Adrenal gland (tissue), 9 donors: ENCODE measurements at regions not wholly inside any gene's neighbourhood (a gene's known extent, or its start where the extent isn't known, plus 50 kb on each side); places are given as distances from the start of the nearest gene placed in this dataset.

Experiments used
- DNase-seq, 7 donors: peaks; one replicate each; pipeline ENCODE4 v3.0.0-alpha.2; 2019 to 2020
- H3K27ac ChIP-seq, 5 donors: fragments of 200-600 bp; sonication (generic) in 4 of 5; 1 replicate in 3 of 5; 2 replicates in 2 of 5; pipeline versions ENCODE4 v1.5.1 to v1.8.0; 2016 to 2020; ENCODE audit warnings: mild to moderate bottlenecking in 1 of 5
- H3K27me3 ChIP-seq: fragments of 200-600 bp; 2 replicates; pipeline ENCODE4 v1.8.0; 2021
- H3K36me3 ChIP-seq, 2 donors: fragments of 200-600 bp; replicated peaks in 1 of 2; 1 replicate in 1 of 2; 2 replicates in 1 of 2; pipeline versions ENCODE4 v1.5.1 to v1.8.0; 2018 to 2022
- H3K4me1 ChIP-seq, 2 donors: fragments of 200-600 bp; replicated peaks in 1 of 2; 1 replicate in 1 of 2; 2 replicates in 1 of 2; pipeline versions ENCODE4 v1.5.1 to v1.8.0; 2018 to 2021
- H3K4me3 ChIP-seq, 4 donors: fragments of 200-600 bp; sonication (generic) in 3 of 4; one replicate each; pipeline ENCODE4 v1.5.1; 2016 to 2018
- H3K9me3 ChIP-seq, 3 donors: fragments of 200-600 bp; sonication (generic) in 1 of 3; replicated peaks in 1 of 3; 1 replicate in 2 of 3; 2 replicates in 1 of 3; pipeline versions ENCODE4 v1.5.1 to v1.8.0; 2016 to 2021
- CTCF ChIP-seq, 6 experiments: fragments of 450-650 bp in 4 of 6; fragments of 200-600 bp in 2 of 6; sonication (generic) in 1 of 6; IDR thresholded peaks; 1 replicate in 5 of 6; 2 replicates in 1 of 6; pipeline versions ENCODE4 v1.5.1 to v1.8.0; 2016 to 2021; ENCODE audit warnings: antibody characterized with exemption in 6 of 6, mild to moderate bottlenecking in 2 of 6, moderate library complexity in 1 of 6
- POLR2A ChIP-seq, 2 donors: fragments of 450-650 bp; IDR thresholded peaks; one replicate each; pipeline ENCODE4 v1.6.1; 2017; ENCODE audit warnings: antibody characterized with exemption in 2 of 2, mild to moderate bottlenecking in 2 of 2, moderate library complexity in 1 of 2
- WGBS, 4 donors: extraction: QIAGEN DNeasy Blood & Tissue Kit in 2 of 4; methylation state at CpG; one replicate each; pipeline versions ENCODE4 v1.1.5 to v1.1.7; 2013 to 2017; 5-methylcytosine and 5-hydroxymethylcytosine counted together
- intact Hi-C, 2 donors: fragments of 100-400 bp; cut with DNase I; formaldehyde crosslinking; loops; one replicate each; pipeline versions ENCODE4 v1.14.1 to v1.15.0; 2022 to 2023
- donor health status: healthy with polysubstance abuse.
- donor health status: Bipolar disorder and iron deficiency.
- donor health status: DM: yes; HTN: yes; CAD: no.
- donor health status: DM: no; HTN: no; CAD: no.
- donor health status: DM: no; HTN: no; CAD: no.

GRCh38 chr9:84613431-84613830, 56.1 kb upstream of the NTRK2 start:
- 61 to 68% (median 62%) methylated on average over 2 of the region's 2 CpGs for WGBS, 4 donors
- intact Hi-C loops = no loop called here
- H3K9me3 ChIP-seq = no peaks in the 10 kb centered on the region
- no peaks in the 10 kb centered on the region for H3K27me3 ChIP-seq
- no peaks in the 10 kb centered on the region for H3K4me1 ChIP-seq
- H3K36me3 ChIP-seq = no peaks in the 10 kb centered on the region
- H3K27ac ChIP-seq = no peak overlapping the region
- no peak for TF ChIP-seq POLR2A (IDR thresholded peaks at IDR 0.05)
- TF ChIP-seq CTCF (IDR thresholded peaks at IDR 0.05) = no peak
- no peak for DNase-seq
- H3K4me3 ChIP-seq = no peak overlapping the region

- H3K4me3 ChIP-seq = no peak overlapping the region
- H3K4me1 ChIP-seq = no peaks in the 10 kb centered on the region
- H3K27ac ChIP-seq = no peak overlapping the region
- TF ChIP-seq CTCF (IDR thresholded peaks at IDR 0.05) = no peak
- TF ChIP-seq POLR2A (IDR thresholded peaks at IDR 0.05) = no peak
- DNase-seq = no peak
- intact Hi-C loops = no loop called here
- H3K36me3 ChIP-seq = no peaks in the 10 kb centered on the region
- no peaks in the 10 kb centered on the region for H3K27me3 ChIP-seq
- WGBS, 4 donors = 58 to 72% (median 67%) methylated on average over 3 of the region's 3 CpGs
- H3K9me3 ChIP-seq = no peaks in the 10 kb centered on the region
Measured at GRCh38 chr9:84615544-84615943, 54.0 kb upstream of the NTRK2 start.

- WGBS, 4 donors = 56 to 69% (median 66%) methylated on average over 4 of the region's 4 CpGs
- TF ChIP-seq CTCF (IDR thresholded peaks at IDR 0.05) = no peak
- no peak for TF ChIP-seq POLR2A (IDR thresholded peaks at IDR 0.05)
Measured at GRCh38 chr9:84617411-84618029, 52.0 kb upstream of the NTRK2 start.

More at GRCh38 chr9:84617411-84618029, 52.0 kb upstream of the NTRK2 start:
- H3K36me3 ChIP-seq = no peaks in the 10 kb centered on the region
- no peaks in the 10 kb centered on the region for H3K9me3 ChIP-seq
- H3K4me3 ChIP-seq = no peak overlapping the region
- intact Hi-C loops = no loop called here
- H3K4me1 ChIP-seq = no peaks in the 10 kb centered on the region
- H3K27me3 ChIP-seq = no peaks in the 10 kb centered on the region
- DNase-seq = no peak
- H3K27ac ChIP-seq = no peak overlapping the region
